ENCODE measurements at regions not wholly inside any gene's neighbourhood (a gene's known extent, or its start where the extent isn't known, plus 50 kb on each side); places are given as distances from the start of the nearest gene placed in this dataset.

GRCh38 chr3:40871394-40871793 lies 327.9 kb upstream of the CTNNB1 start:
- Histone ChIP-seq H3K4me3 (no peak overlapping the region), H3K27ac (no peak overlapping the region), H3K27me3 (no peaks in the 10 kb centered on the region), H3K9me3 (no peaks in the 10 kb centered on the region), H3K4me1 (peaks cover 0 to 12% (median 0%) of the 10 kb centered on the region in 12 donors), H3K36me3 (no peaks in the 10 kb centered on the region)
- intact Hi-C loops (cut with DNase I): loop anchor here in 3 of 10 donors (10.0 kb wide), 3 partner anchors 287 to 333 kb away; partner anchors contain the start of gene CTNNB1 (in 1 of the 3)
- TF ChIP-seq CTCF (IDR thresholded peaks at IDR 0.05) (no peak), POLR2A (IDR thresholded peaks at IDR 0.05) (no peak)
- peak in 1 of 4 donors; percentile 45 for ATAC-seq
- peak in 1 of 5 donors; percentile 25 for DNase-seq
- WGBS, 4 donors: 62 to 70% (median 65%) methylated on average over 4 of the region's 4 CpGs

GRCh38 chr3:40872258-40872920 lies 326.9 kb upstream of the CTNNB1 start:
- intact Hi-C loops (cut with DNase I): loop anchor here in 3 of 10 donors (10.0 kb wide), 3 partner anchors 288 to 332 kb away; partner anchors contain the start of gene CTNNB1 (in 1 of the 3)
- no peak overlapping the region for H3K4me3 ChIP-seq
- H3K27me3 ChIP-seq: no peaks in the 10 kb centered on the region
- ATAC-seq: no peak
- no peak overlapping the region for H3K27ac ChIP-seq
- no peaks in the 10 kb centered on the region for H3K9me3 ChIP-seq
- H3K36me3 ChIP-seq: no peaks in the 10 kb centered on the region
- DNase-seq: no peak
- H3K4me1 ChIP-seq: peaks cover 0 to 18% (median 6%) of the 10 kb centered on the region in 12 donors
- no peak for TF ChIP-seq POLR2A (IDR thresholded peaks at IDR 0.05)
- no peak for TF ChIP-seq CTCF (IDR thresholded peaks at IDR 0.05)
- 78 to 80% (median 78%) methylated on average over 6 of the region's 6 CpGs for WGBS, 4 donors

GRCh38 chr3:40873476-40873875 lies 325.8 kb upstream of the CTNNB1 start:
- ATAC-seq (no peak), DNase-seq (no peak)
- 77 to 83% (median 81%) methylated on average over 2 of the region's 2 CpGs for WGBS, 4 donors
- H3K27me3 ChIP-seq: no peaks in the 10 kb centered on the region
- H3K4me3 ChIP-seq: no peak overlapping the region
- TF ChIP-seq POLR2A (IDR thresholded peaks at IDR 0.05): no peak
- TF ChIP-seq CTCF (IDR thresholded peaks at IDR 0.05): no peak
- no peaks in the 10 kb centered on the region for H3K36me3 ChIP-seq
- intact Hi-C loops (cut with DNase I): loop anchor here in 3 of 10 donors (10.0 kb wide), 3 partner anchors 289 to 331 kb away; partner anchors contain the start of gene CTNNB1 (in 1 of the 3)
- peaks cover under 1 to 29% (median 16%) of the 10 kb centered on the region in 12 donors for H3K4me1 ChIP-seq
- H3K27ac ChIP-seq: no peak overlapping the region
- H3K9me3 ChIP-seq: no peaks in the 10 kb centered on the region

- WGBS, 4 donors: 84 to 94% (median 88%) methylated on average over 6 of the region's 6 CpGs
- Histone ChIP-seq H3K4me3 (no peak overlapping the region), H3K36me3 (no peaks in the 10 kb centered on the region), H3K9me3 (no peaks in the 10 kb centered on the region), H3K4me1 (peaks cover 4 to 32% (median 22%) of the 10 kb centered on the region in 12 donors), H3K27me3 (no peaks in the 10 kb centered on the region), H3K27ac (no peak overlapping the region)
- no peak for TF ChIP-seq CTCF (IDR thresholded peaks at IDR 0.05)
- TF ChIP-seq POLR2A (IDR thresholded peaks at IDR 0.05): no peak
- intact Hi-C loops (cut with DNase I): loop anchor here in 3 of 10 donors (10.0 kb wide), 3 partner anchors 289 to 331 kb away; partner anchors contain the start of gene CTNNB1 (in 1 of the 3)
- ATAC-seq (no peak), DNase-seq (no peak)
Observed at GRCh38 chr3:40873934-40874699, 325.2 kb upstream of the CTNNB1 start.

All from heart left ventricle (tissue), 16 donors.